IMR-90 (cell line): ENCODE measurements at regions not wholly inside any gene's neighbourhood (a gene's known extent, or its start where the extent isn't known, plus 50 kb on each side); places are given as distances from the start of the nearest gene placed in this dataset.

Source experiments
- CTCF ChIP-seq: conservative IDR thresholded peaks from 2 replicates; pipeline ENCODE4 v1.5.1; 2012; ENCODE audit warnings: mild to moderate bottlenecking, low read depth, low read length, improper control_type of control experiment
- FOS ChIP-seq: fragments of 150-350 bp; IDR thresholded peaks from 2 replicates; pipeline ENCODE4 v1.6.1; 2016; ENCODE audit warnings: low read depth, low read length
- MAZ ChIP-seq: IDR thresholded peaks from 2 replicates; pipeline ENCODE4 v1.6.1; 2012; ENCODE audit warnings: low read depth, mild to moderate bottlenecking, low read length, improper control_type of control experiment, moderate library complexity, borderline replicate concordance
- MXI1 ChIP-seq: IDR thresholded peaks from 2 replicates; pipeline ENCODE4 v1.6.1; 2012; ENCODE audit warnings: low read depth, mild to moderate bottlenecking, low read length, moderate library complexity, borderline replicate concordance
- POLR2A ChIP-seq: IDR thresholded peaks from 2 replicates; pipeline ENCODE4 v1.6.1; 2012; ENCODE audit warnings: mild to moderate bottlenecking, low read depth, low read length
- RCOR1 ChIP-seq: IDR thresholded peaks from 2 replicates; pipeline ENCODE4 v1.6.1; 2012; ENCODE audit warnings: mild to moderate bottlenecking, low read length, improper control_type of control experiment; ENCODE audit not compliant: insufficient replicate concordance
- RFX5 ChIP-seq: IDR thresholded peaks from 2 replicates; pipeline ENCODE4 v1.8.0; 2012; ENCODE audit warnings: low read depth, mild to moderate bottlenecking, low read length, moderate library complexity
- SMC3 ChIP-seq: fragments of 150-350 bp; IDR thresholded peaks from 2 replicates; pipeline ENCODE4 v1.6.1; 2016; ENCODE audit warnings: low read depth, mild to moderate bottlenecking, antibody characterized with exemption, low read length, moderate library complexity

- TF ChIP-seq CTCF (no peak), RCOR1 (no peak), POLR2A (no peak), FOS (no peak), SMC3 (no peak), MAZ (no peak), RFX5 (no peak), MXI1 (no peak)
These were observed 92.6 kb upstream of the CTNNB1 start for GRCh38 chr3:41106691-41107090.
